Osteoblast (primary cell): ENCODE measurements at regions not wholly inside any gene's neighbourhood (a gene's known extent, or its start where the extent isn't known, plus 50 kb on each side); places are given as distances from the start of the nearest gene placed in this dataset.
"Not testable (repeated sequence)": the region's sequence is repeated elsewhere in the genome, so short reads cannot be mapped to it uniquely, and the experiment has no call there.

Experiments used
- DNase-seq: peaks from one replicate; pipeline ENCODE4 v3.0.0; 2011; ENCODE audit warnings: low spot score, mixed read lengths; ENCODE audit not compliant: insufficient read length; ENCODE audit errors: missing footprints
- H2AFZ ChIP-seq: 2 replicates; pipeline ENCODE4 v1.6.0; 2011; ENCODE audit warnings: mild to moderate bottlenecking, low read length
- H3K27ac ChIP-seq: 2 replicates; pipeline ENCODE4 v1.5.1; 2011; ENCODE audit warnings: mild to moderate bottlenecking, low read depth, low read length, moderate library complexity
- H3K27me3 ChIP-seq: 2 replicates; pipeline ENCODE4 v1.6.0; 2012; ENCODE audit warnings: mild to moderate bottlenecking, control low read depth, inconsistent platforms, low read length, moderate library complexity; ENCODE audit not compliant: insufficient read depth
- H3K36me3 ChIP-seq: 2 replicates; pipeline ENCODE4 v1.5.1; 2011; ENCODE audit warnings: mild to moderate bottlenecking, low read length, control low read depth, moderate library complexity; ENCODE audit not compliant: insufficient read depth
- H3K4me1 ChIP-seq: 2 replicates; pipeline ENCODE4 v1.5.1; 2011; ENCODE audit warnings: mild to moderate bottlenecking, low read length, control low read depth, moderate library complexity; ENCODE audit not compliant: insufficient read depth
- H3K4me2 ChIP-seq: 2 replicates; pipeline ENCODE4 v1.6.0; 2011; ENCODE audit warnings: mild to moderate bottlenecking, low read length; ENCODE audit not compliant: insufficient read depth
- H3K4me3 ChIP-seq: fragments of 200-600 bp; sonication (generic); 3 replicates; pipeline ENCODE4 v1.5.1; 2012; ENCODE audit warnings: mild to moderate bottlenecking, low read length, inconsistent platforms; ENCODE audit not compliant: insufficient read depth
- H3K79me2 ChIP-seq: 2 replicates; pipeline ENCODE4 v1.6.0; 2012; ENCODE audit warnings: mild to moderate bottlenecking, low read length, control low read depth, inconsistent platforms; ENCODE audit not compliant: insufficient read depth
- H3K9me3 ChIP-seq: 2 replicates; pipeline ENCODE4 v1.5.1; 2011; ENCODE audit warnings: low read depth, low read length, control low read depth
- H4K20me1 ChIP-seq: 2 replicates; pipeline ENCODE4 v1.6.0; 2012; ENCODE audit warnings: mild to moderate bottlenecking, low read length, control low read depth; ENCODE audit not compliant: insufficient read depth
- CTCF ChIP-seq: IDR thresholded peaks from 2 replicates; pipeline ENCODE4 v1.5.1; 2011; ENCODE audit warnings: mild to moderate bottlenecking, low read depth, low read length, moderate library complexity; ENCODE audit errors: extremely low read depth

DNA sequence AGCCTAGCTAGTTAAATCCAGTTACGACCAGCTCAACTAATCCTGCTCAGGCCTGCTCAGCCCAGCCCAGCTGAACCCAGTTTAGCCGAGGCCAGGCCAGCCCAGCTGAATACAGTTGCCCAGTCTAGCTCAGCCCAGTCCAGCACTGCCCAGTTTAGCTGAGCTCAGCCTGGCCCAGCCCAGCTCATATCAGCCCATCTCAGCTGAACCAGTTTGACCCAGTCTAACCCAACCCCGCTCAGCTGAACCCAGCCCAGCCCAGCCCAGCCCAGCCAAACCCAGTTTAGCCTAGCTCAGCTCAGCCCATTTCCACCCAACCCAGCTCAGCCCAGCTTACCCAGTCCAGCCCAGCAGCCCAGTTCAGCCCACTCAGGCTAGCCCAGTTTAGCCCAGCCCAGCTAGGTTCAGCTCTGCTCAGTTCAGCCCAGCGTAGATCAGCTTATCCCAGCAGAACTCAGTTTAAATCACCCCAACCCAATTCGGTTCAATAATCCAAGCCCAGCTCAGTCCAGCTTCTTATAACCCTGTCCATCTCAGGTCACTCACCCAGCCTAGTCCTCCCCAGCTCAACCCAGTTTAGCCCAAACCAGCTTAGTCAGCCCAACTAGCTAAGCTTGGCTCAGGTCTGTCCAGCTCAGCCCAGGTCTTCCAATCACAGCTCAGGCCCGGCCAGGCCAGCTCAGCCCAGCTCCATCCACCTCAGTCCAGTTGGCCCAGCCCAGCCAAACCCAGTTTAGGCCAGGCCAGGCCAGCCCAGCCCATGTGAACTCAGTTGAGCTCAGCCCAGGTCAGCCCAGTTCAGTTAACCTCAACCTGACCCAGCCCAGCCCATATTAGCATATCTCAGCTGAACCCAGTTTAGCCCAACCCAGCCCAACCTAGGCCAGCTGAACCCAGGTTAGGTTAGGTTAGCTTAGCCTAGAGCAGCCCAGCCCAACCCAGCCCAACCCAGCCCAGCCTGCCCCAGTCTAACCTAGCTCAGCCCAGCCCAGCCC, 76.7 kb downstream of the TMEM121 start:
- Histone ChIP-seq H2AFZ (no peak overlapping the region), H3K4me1 (no peaks in the 10 kb centered on the region), H3K4me2 (no peak overlapping the region), H3K27me3 (no peaks in the 10 kb centered on the region), H3K27ac (no peak overlapping the region), H3K4me3 (no peak overlapping the region), H3K36me3 (no peaks in the 10 kb centered on the region), H3K9me3 (no peaks in the 10 kb centered on the region), H3K79me2 (no peaks in the 10 kb centered on the region), H4K20me1 (no peaks in the 10 kb centered on the region)
- TF ChIP-seq CTCF: no peak
- DNase-seq: peak; percentile 59

DNA sequence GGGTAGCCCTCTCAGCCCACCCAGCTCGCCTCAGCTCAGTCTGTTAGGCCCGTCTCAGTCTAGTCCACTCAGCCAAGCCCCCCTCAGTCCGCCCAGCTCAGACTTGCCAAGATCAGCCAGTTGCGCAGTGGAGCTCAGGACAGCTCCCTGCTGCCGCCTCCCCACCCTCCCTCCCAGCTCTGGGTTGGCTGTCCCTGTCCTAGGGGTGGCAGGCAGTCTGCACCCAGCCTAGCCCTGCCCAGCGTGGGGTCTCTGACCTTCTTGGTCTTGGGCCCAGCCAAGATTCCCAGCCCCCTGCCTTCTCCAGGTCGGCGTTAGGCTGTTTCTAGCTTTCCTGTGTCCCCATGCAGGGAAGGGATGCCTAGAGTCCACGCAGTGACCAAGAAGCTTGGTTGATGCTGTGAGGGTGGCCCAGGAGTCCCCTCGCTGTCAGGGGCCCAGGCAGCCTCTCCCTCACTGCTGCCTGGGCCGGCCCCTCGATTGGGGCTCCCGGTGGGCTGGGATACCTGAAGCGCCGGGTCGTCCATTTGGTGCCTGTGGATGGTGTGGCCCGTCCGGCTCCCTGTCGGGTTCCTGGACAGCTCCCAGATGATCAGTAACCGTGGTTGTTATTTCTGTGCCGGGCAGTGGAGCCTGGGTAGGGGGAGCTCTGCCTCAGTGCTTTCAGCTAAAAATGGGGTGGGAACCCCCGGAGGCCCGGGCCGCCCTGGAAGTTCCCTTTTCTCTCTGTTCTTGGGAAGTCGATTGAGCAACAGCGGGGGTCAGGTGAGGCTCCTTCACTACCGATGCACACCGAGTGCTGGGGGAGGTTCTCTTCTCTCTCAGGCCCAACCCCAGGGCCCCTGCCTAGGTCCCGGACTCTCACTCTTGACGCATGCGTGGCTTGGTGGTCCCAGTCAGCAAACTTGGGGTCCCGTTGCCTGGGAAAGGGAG, 78.4 kb downstream of the TMEM121 start:
- H3K9me3 ChIP-seq, H3K36me3 ChIP-seq, H2AFZ ChIP-seq: not testable (repeated sequence)

DNA sequence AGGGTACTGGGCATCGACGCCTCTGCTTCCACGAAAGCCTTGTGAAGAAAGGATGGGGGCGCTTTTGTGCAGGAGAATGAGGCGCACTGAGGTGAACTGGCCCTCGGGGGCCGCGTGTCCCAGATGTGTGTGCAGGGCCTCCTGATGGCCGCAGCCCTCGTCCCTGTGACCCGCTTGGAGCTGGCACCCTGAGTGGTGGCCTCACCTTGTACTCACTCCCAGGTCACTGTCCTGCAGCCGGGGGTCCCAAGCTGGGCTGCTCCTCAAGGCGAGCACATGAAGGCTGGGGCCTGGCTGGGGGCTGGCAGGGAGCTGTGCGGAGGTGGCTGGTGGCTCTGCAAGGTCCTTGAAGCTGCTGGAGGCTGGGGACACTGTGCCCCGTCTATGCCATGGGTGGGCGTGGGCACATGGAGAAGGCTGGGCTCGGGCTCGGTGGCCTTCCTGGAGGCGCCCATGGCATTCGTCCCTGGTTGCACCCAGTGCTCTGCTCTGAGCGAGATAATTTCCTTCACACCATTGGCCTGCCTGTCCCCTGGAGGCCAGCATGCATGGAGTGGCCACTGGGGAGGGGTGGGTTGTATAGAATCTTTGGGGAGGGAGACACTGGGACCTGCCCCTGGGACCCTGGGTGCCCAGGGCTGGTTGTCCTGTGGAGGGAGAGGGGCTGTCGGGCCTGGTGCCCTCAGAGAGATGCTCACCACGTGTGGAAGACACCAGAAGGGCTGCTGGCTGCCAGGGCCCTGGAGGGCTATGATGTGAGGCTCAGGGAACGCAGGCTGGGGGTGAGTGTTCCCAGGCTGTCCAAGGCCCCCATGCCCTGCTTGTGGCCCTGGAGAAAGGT, 79.3 kb downstream of the TMEM121 start:
- H3K4me1 ChIP-seq: no peaks in the 10 kb centered on the region
- no peaks in the 10 kb centered on the region for H4K20me1 ChIP-seq
- DNase-seq: peak; percentile 73
- TF ChIP-seq CTCF: no peak
- no peak overlapping the region for H2AFZ ChIP-seq
- no peak overlapping the region for H3K4me3 ChIP-seq
- H3K27me3 ChIP-seq: no peaks in the 10 kb centered on the region
- H3K4me2 ChIP-seq: no peak overlapping the region
- H3K27ac ChIP-seq: no peak overlapping the region
- H3K36me3 ChIP-seq: no peaks in the 10 kb centered on the region
- no peaks in the 10 kb centered on the region for H3K9me3 ChIP-seq
- no peaks in the 10 kb centered on the region for H3K79me2 ChIP-seq

More for the DNA sequence above, 78.4 kb downstream of the TMEM121 start:
- not testable (repeated sequence) for H3K4me2 ChIP-seq, H3K27ac ChIP-seq, H4K20me1 ChIP-seq, H3K4me1 ChIP-seq, H3K4me3 ChIP-seq, H3K79me2 ChIP-seq, H3K27me3 ChIP-seq
- peak; percentile 21 for DNase-seq

- H3K4me2 ChIP-seq, H3K27me3 ChIP-seq, H3K9me3 ChIP-seq, H3K4me3 ChIP-seq, H3K79me2 ChIP-seq, H3K36me3 ChIP-seq, H3K4me1 ChIP-seq, H4K20me1 ChIP-seq, H3K27ac ChIP-seq, H2AFZ ChIP-seq: not testable (repeated sequence)
- DNase-seq: peak; percentile 17
These were observed 80.1 kb downstream of the TMEM121 start for GRCh38 chr14:105606305-105606975.

- not testable (repeated sequence) for DNase-seq, H2AFZ ChIP-seq, H3K27ac ChIP-seq, H3K79me2 ChIP-seq, H4K20me1 ChIP-seq, H3K4me3 ChIP-seq, H3K27me3 ChIP-seq, H3K9me3 ChIP-seq, H3K4me1 ChIP-seq, H3K36me3 ChIP-seq, H3K4me2 ChIP-seq
These were observed 80.6 kb downstream of the TMEM121 start for GRCh38 chr14:105607025-105607424.

GRCh38 chr14:105614987-105615386, 88.6 kb downstream of the TMEM121 start:
- H3K9me3 ChIP-seq, H2AFZ ChIP-seq: not testable (repeated sequence)

More at GRCh38 chr14:105614987-105615386, 88.6 kb downstream of the TMEM121 start:
- not testable (repeated sequence) for H3K79me2 ChIP-seq, H3K27ac ChIP-seq, H3K4me3 ChIP-seq, H4K20me1 ChIP-seq, DNase-seq, H3K36me3 ChIP-seq, H3K4me1 ChIP-seq, H3K27me3 ChIP-seq, H3K4me2 ChIP-seq
